OCI-LY3 (cell line): ENCODE measurements at regions not wholly inside any gene's neighbourhood (a gene's known extent, or its start where the extent isn't known, plus 50 kb on each side); places are given as distances from the start of the nearest gene placed in this dataset.

Experiments used
- EZH2phosphoT487 ChIP-seq: fragments of 200-600 bp; shearing (Covaris generic); IDR thresholded peaks from 2 replicates; pipeline ENCODE4 v1.6.1; 2018; ENCODE audit warnings: antibody characterized with exemption, mixed run types, low read depth
- TF ChIP-seq, protein P1 (sequence below): fragments of 200-600, 300-600 bp; sonication (generic); IDR thresholded peaks from 2 replicates; pipeline ENCODE4 v1.5.1; 2014; ENCODE audit warnings: antibody characterized with exemption, low read length, low read depth

DNA sequence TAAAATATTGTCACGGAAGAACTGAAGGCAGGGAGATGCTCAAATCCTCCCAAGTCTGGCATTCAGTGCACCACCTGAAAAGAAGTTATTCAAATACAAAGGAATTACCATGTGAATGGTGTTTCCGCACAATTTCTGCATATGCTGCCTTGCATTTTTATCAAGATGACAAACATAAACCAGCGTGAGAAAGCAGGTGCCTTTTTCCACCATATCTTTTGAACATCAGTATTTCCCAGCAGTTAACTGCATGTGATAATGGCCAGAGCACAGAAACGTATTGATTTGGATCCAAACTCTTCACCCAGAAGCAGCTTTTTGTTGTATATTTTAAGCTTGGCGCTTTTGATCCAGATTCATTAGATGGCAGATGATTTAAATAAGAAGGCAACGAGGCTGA lies 808.0 kb downstream of the TLE1 start:
- TF ChIP-seq, protein P1, sequence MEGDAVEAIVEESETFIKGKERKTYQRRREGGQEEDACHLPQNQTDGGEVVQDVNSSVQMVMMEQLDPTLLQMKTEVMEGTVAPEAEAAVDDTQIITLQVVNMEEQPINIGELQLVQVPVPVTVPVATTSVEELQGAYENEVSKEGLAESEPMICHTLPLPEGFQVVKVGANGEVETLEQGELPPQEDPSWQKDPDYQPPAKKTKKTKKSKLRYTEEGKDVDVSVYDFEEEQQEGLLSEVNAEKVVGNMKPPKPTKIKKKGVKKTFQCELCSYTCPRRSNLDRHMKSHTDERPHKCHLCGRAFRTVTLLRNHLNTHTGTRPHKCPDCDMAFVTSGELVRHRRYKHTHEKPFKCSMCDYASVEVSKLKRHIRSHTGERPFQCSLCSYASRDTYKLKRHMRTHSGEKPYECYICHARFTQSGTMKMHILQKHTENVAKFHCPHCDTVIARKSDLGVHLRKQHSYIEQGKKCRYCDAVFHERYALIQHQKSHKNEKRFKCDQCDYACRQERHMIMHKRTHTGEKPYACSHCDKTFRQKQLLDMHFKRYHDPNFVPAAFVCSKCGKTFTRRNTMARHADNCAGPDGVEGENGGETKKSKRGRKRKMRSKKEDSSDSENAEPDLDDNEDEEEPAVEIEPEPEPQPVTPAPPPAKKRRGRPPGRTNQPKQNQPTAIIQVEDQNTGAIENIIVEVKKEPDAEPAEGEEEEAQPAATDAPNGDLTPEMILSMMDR = no peak
- TF ChIP-seq EZH2phosphoT487 = no peak
